HCT116 (cell line): ENCODE measurements at regions not wholly inside any gene's neighbourhood (a gene's known extent, or its start where the extent isn't known, plus 50 kb on each side); places are given as distances from the start of the nearest gene placed in this dataset.

Source experiments
- ATAC-seq: fragments of 200-7000 bp; cut with Tn5 transposase; 2 replicates; pipeline ENCODE4 v1.9.1; 2020; ENCODE audit warnings: mild to moderate bottlenecking, moderate library complexity
- BruUV-seq: library from RNA; stranded (reverse); fragments of 400-500 nt; replicated peaks from 2 replicates; lab custom pipeline; 2021; lab: Mats Ljungman, UMichigan
- CTCF ChIA-PET: fragments of 300-600 bp; sonication (Branson Sonifier 250); formaldehyde crosslinking; loops from one replicate; lab custom pipeline; 2021; ENCODE audit warnings: antibody characterized with exemption; lab: Charles Lee
- POLR2A ChIA-PET: fragments of 300-600, 350-600 bp; sonication (Branson Sonifier 250); formaldehyde crosslinking; loops from one replicate; lab custom pipeline; 2021; ENCODE audit warnings: antibody characterized with exemption; lab: Charles Lee
- RAD21 ChIA-PET, 2 experiments: fragments of 300-600 bp; sonication (Branson Sonifier 250); formaldehyde crosslinking; loops; one replicate each; lab custom pipeline; 2023; ENCODE audit warnings: low total read pairs in 2 of 2; ENCODE audit not compliant: uncharacterized antibody in 2 of 2, unreplicated experiment in 2 of 2, low non-redundant PET in 1 of 2; lab: Charles Lee
- DNase-seq: peaks from one replicate; pipeline ENCODE4 v3.0.0-alpha.2; 2010; ENCODE audit warnings: low read depth, low spot score
- H2AFZ ChIP-seq: fragments of 200-600 bp; shearing (Covaris generic), sonication (generic); 2 replicates; pipeline ENCODE4 v1.6.1; 2017; ENCODE audit warnings: low read depth, mixed run types, mixed read lengths, antibody characterized with exemption, low read length; ENCODE audit not compliant: poor library complexity, severe bottlenecking
- H3K27ac ChIP-seq: 2 replicates; pipeline ENCODE4 v1.5.1; 2012; ENCODE audit warnings: low read depth, low read length
- H3K27me3 ChIP-seq: fragments of 200-600 bp; sonication (generic); 2 replicates; pipeline ENCODE4 v1.6.1; 2016; ENCODE audit warnings: mixed run types, low read length, mixed read lengths; ENCODE audit not compliant: insufficient read depth
- H3K36me3 ChIP-seq, 2 experiments: fragments of 200-500 bp in 1 of 2; fragments of 200-600 bp in 1 of 2; sonication (Bioruptor generic) in 1 of 2; sonication (generic) in 1 of 2; 2 replicates each; pipeline versions ENCODE4 v1.5.1 to v1.6.1; 2014 to 2016; ENCODE audit warnings: low read length in 2 of 2, inconsistent platforms in 1 of 2, mixed read lengths in 1 of 2, mixed run types in 1 of 2; ENCODE audit not compliant: insufficient read depth in 2 of 2, control insufficient read depth in 1 of 2
- H3K4me1 ChIP-seq, 2 experiments: fragments of 200-600 bp in 1 of 2; sonication (generic) in 1 of 2; 2 replicates each; pipeline versions ENCODE4 v1.5.1 to v1.6.1; 2012 to 2017; ENCODE audit warnings: low read length in 2 of 2, inconsistent platforms in 1 of 2, mild to moderate bottlenecking in 1 of 2, mixed read lengths in 1 of 2, mixed run types in 1 of 2, moderate library complexity in 1 of 2; ENCODE audit not compliant: insufficient read depth in 2 of 2, control insufficient read depth in 1 of 2
- H3K4me2 ChIP-seq: fragments of 200-600 bp; sonication (generic); 2 replicates; pipeline ENCODE4 v1.6.1; 2017; ENCODE audit warnings: mixed run types, low read length, mixed read lengths
- H3K4me3 ChIP-seq, 2 experiments: fragments of 200-600 bp in 1 of 2; sonication (generic) in 1 of 2; replicated peaks in 1 of 2; 2 replicates each; pipeline ENCODE4 v1.5.1; 2011 to 2016; ENCODE audit warnings: low read length in 2 of 2, control low read depth in 1 of 2, low read depth in 1 of 2, mild to moderate bottlenecking in 1 of 2, mixed read lengths in 1 of 2, mixed run types in 1 of 2
- H3K79me2 ChIP-seq: fragments of 200-600 bp; sonication (generic); 2 replicates; pipeline ENCODE4 v1.6.1; 2017; ENCODE audit warnings: mild to moderate bottlenecking, mixed run types, low read length, moderate library complexity, mixed read lengths; ENCODE audit not compliant: insufficient read depth
- H3K9ac ChIP-seq: fragments of 200-600 bp; sonication (generic); 2 replicates; pipeline ENCODE4 v1.6.1; 2016; ENCODE audit warnings: low read length, mixed read lengths
- H3K9me2 ChIP-seq: fragments of 200-600 bp; sonication (generic), shearing (Covaris generic); 2 replicates; pipeline ENCODE4 v1.6.1; 2017; ENCODE audit warnings: mixed run types, mild to moderate bottlenecking, moderate library complexity; ENCODE audit not compliant: insufficient read depth
- H3K9me3 ChIP-seq, 2 experiments: fragments of 200-500 bp in 1 of 2; fragments of 200-600 bp in 1 of 2; sonication (Bioruptor generic) in 1 of 2; sonication (generic) in 1 of 2; 2 replicates each; pipeline ENCODE4 v1.6.1; 2014 to 2017; ENCODE audit warnings: low read length in 2 of 2, mixed read lengths in 2 of 2, inconsistent platforms in 1 of 2, low read depth in 1 of 2, mild to moderate bottlenecking in 1 of 2, mixed run types in 1 of 2, moderate library complexity in 1 of 2; ENCODE audit not compliant: control insufficient read depth in 1 of 2, insufficient read depth in 1 of 2
- H4K20me1 ChIP-seq: fragments of 200-600 bp; sonication (generic), shearing (Covaris generic); 2 replicates; pipeline ENCODE4 v1.6.1; 2017; ENCODE audit warnings: mixed run types, mild to moderate bottlenecking, moderate library complexity; ENCODE audit not compliant: insufficient read depth
- CBX3 ChIP-seq: IDR thresholded peaks from 2 replicates; pipeline ENCODE4 v1.6.1; 2012; ENCODE audit warnings: low read depth
- EGR1 ChIP-seq: IDR thresholded peaks from 2 replicates; pipeline ENCODE4 v1.6.1; 2012; ENCODE audit warnings: low read depth
- EZH2 ChIP-seq: fragments of 200-600 bp; sonication (generic); IDR thresholded peaks from 2 replicates; pipeline ENCODE4 v1.6.1; 2017; ENCODE audit warnings: antibody characterized with exemption, mixed run types
- FOSL1 ChIP-seq: IDR thresholded peaks from 2 replicates; pipeline ENCODE4 v1.6.1; 2012; ENCODE audit warnings: low read depth
- JUND ChIP-seq: IDR thresholded peaks from 2 replicates; pipeline ENCODE4 v1.6.1; 2012
- POLR2A ChIP-seq: IDR thresholded peaks from 2 replicates; pipeline ENCODE4 v1.7.0; 2011; ENCODE audit warnings: borderline replicate concordance; ENCODE audit not compliant: insufficient read depth, insufficient read length; ENCODE audit errors: extremely low read depth
- RAD21 ChIP-seq: IDR thresholded peaks from 2 replicates; pipeline ENCODE4 v1.6.1; 2012; ENCODE audit warnings: low read depth, mild to moderate bottlenecking
- SIN3A ChIP-seq: IDR thresholded peaks from 2 replicates; pipeline ENCODE4 v1.6.1; 2012; ENCODE audit warnings: low read depth
- SP1 ChIP-seq: IDR thresholded peaks from 2 replicates; pipeline ENCODE4 v1.6.1; 2012; ENCODE audit warnings: low read depth
- TCF7L2 ChIP-seq: IDR thresholded peaks from 2 replicates; pipeline ENCODE4 v1.7.0; 2011; ENCODE audit warnings: borderline replicate concordance, inconsistent platforms; ENCODE audit not compliant: insufficient read depth, insufficient read length; ENCODE audit errors: extremely low read depth
- YY1 ChIP-seq: IDR thresholded peaks from 2 replicates; pipeline ENCODE4 v1.6.1; 2011; ENCODE audit warnings: low read length, low read depth, moderate library complexity, mild to moderate bottlenecking; ENCODE audit not compliant: insufficient replicate concordance; ENCODE audit errors: extremely low read depth
- ZFX ChIP-seq: fragments of 450-650 bp; IDR thresholded peaks from 2 replicates; pipeline ENCODE4 v1.6.1; 2017
- ZNF274 ChIP-seq: fragments of 200-500 bp; sonication (Bioruptor generic); IDR thresholded peaks from 2 replicates; pipeline ENCODE4 v1.6.1; 2014; ENCODE audit warnings: mild to moderate bottlenecking, low read depth, low read length, inconsistent platforms
- intact Hi-C: fragments of 100-400 bp; cut with micrococcal nuclease; formaldehyde crosslinking; loops from 2 replicates; pipeline ENCODE4 v1.10.0; 2022
- TF ChIP-seq, protein P1 (sequence below): IDR thresholded peaks from 2 replicates; pipeline ENCODE4 v1.6.1; 2012; ENCODE audit warnings: low read depth
- TF ChIP-seq, protein P2 (sequence below): IDR thresholded peaks from 2 replicates; pipeline ENCODE4 v1.6.1; 2012

DNA sequence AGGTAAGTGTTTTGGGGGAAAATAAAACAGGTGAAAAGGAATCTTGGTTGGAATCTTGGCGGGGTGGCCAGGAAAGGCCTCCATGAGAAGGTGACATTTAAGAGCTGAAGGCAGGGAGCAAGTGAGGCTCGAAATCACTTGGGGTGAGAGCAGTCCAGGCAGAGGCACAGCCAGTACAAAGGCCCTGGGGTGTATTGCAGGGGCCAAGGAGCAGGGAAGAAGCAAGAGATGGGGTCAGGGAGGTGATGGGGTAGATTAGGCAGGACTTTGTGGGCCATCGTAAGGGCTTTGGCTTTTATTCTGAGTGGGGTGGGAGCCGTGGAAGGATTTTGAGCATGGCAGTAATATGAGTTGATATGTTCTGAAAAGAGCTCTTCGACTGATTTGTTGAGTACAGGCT, 551.1 kb downstream of the MN1 start:
- Histone ChIP-seq H3K27me3 (peaks cover under 1% of the 10 kb centered on the region; the same call in 1 of the 2 replicates), H3K4me3 (no peak overlapping the region), H3K36me3 (no peaks in the 10 kb centered on the region), H4K20me1 (no peaks in the 10 kb centered on the region), H3K27ac (no peak overlapping the region), H3K4me1 (peaks cover 4 to 7% of the 10 kb centered on the region in 2 experiments; a peak in 2 of 4 replicates), H3K4me2 (no peak overlapping the region), H2AFZ (no peak overlapping the region), H3K9ac (no peak overlapping the region), H3K9me2 (no peaks in the 10 kb centered on the region), H3K79me2 (no peaks in the 10 kb centered on the region), H3K9me3 (peaks cover 2 to 4% of the 10 kb centered on the region in 2 experiments; a peak in 2 of 4 replicates)
- DNase-seq (no peak), ATAC-seq (no peak)
- BruUV-seq, result no TSS peak
- ChIA-PET RAD21 (no interaction called here), POLR2A (no interaction called here), CTCF (no interaction called here)
- TF ChIP-seq JUND, result no peak
- TF ChIP-seq, protein P1, sequence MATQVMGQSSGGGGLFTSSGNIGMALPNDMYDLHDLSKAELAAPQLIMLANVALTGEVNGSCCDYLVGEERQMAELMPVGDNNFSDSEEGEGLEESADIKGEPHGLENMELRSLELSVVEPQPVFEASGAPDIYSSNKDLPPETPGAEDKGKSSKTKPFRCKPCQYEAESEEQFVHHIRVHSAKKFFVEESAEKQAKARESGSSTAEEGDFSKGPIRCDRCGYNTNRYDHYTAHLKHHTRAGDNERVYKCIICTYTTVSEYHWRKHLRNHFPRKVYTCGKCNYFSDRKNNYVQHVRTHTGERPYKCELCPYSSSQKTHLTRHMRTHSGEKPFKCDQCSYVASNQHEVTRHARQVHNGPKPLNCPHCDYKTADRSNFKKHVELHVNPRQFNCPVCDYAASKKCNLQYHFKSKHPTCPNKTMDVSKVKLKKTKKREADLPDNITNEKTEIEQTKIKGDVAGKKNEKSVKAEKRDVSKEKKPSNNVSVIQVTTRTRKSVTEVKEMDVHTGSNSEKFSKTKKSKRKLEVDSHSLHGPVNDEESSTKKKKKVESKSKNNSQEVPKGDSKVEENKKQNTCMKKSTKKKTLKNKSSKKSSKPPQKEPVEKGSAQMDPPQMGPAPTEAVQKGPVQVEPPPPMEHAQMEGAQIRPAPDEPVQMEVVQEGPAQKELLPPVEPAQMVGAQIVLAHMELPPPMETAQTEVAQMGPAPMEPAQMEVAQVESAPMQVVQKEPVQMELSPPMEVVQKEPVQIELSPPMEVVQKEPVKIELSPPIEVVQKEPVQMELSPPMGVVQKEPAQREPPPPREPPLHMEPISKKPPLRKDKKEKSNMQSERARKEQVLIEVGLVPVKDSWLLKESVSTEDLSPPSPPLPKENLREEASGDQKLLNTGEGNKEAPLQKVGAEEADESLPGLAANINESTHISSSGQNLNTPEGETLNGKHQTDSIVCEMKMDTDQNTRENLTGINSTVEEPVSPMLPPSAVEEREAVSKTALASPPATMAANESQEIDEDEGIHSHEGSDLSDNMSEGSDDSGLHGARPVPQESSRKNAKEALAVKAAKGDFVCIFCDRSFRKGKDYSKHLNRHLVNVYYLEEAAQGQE, result no peak
- TF ChIP-seq SIN3A, result no peak
- no peak for TF ChIP-seq FOSL1
- no peak for TF ChIP-seq ZNF274
- no peak for TF ChIP-seq CBX3
- TF ChIP-seq TCF7L2, result no peak
- no peak for TF ChIP-seq EGR1
- no peak for TF ChIP-seq RAD21
- TF ChIP-seq YY1, result no peak
- no peak for TF ChIP-seq SP1
- TF ChIP-seq EZH2, result no peak
- TF ChIP-seq POLR2A, result no peak
- no peak for TF ChIP-seq ZFX
- TF ChIP-seq, protein P2, sequence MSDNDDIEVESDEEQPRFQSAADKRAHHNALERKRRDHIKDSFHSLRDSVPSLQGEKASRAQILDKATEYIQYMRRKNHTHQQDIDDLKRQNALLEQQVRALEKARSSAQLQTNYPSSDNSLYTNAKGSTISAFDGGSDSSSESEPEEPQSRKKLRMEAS, result no peak
- intact Hi-C loops, result no loop called here
